ENCODE measurements at regions not wholly inside any gene's neighbourhood (a gene's known extent, or its start where the extent isn't known, plus 50 kb on each side); places are given as distances from the start of the nearest gene placed in this dataset.

GRCh38 chr3:80492162-80492561, 724.4 kb upstream of the ROBO1 start:
- DNase-seq (ENCODE audit: low spot score), result no peak

GRCh38 chr3:80472961-80473360, 705.2 kb upstream of the ROBO1 start:
- DNase-seq (ENCODE audit: low spot score), result no peak

- DNase-seq (ENCODE audit: low spot score), result no peak
These were observed 704.7 kb upstream of the ROBO1 start for GRCh38 chr3:80472459-80472858.

GRCh38 chr3:80470433-80470832, 702.6 kb upstream of the ROBO1 start:
- no peak for DNase-seq (ENCODE audit: low spot score)

GRCh38 chr3:80465746-80466145, 697.9 kb upstream of the ROBO1 start:
- DNase-seq (ENCODE audit: low spot score), result no peak

- DNase-seq (ENCODE audit: low spot score), result no peak
These were observed 683.6 kb upstream of the ROBO1 start for GRCh38 chr3:80451393-80451792.

GRCh38 chr3:80445641-80446040, 677.8 kb upstream of the ROBO1 start:
- no peak for DNase-seq (ENCODE audit: low spot score)

- no peak for DNase-seq (ENCODE audit: low spot score)
These were observed 677.3 kb upstream of the ROBO1 start for GRCh38 chr3:80445053-80445452.

GRCh38 chr3:80439490-80439889, 671.7 kb upstream of the ROBO1 start:
- DNase-seq (ENCODE audit: low spot score), result no peak

GRCh38 chr3:80434366-80434765, 666.6 kb upstream of the ROBO1 start:
- DNase-seq (ENCODE audit: low spot score), result no peak

GRCh38 chr3:80424951-80425350, 657.2 kb upstream of the ROBO1 start:
- DNase-seq (ENCODE audit: low spot score), result no peak

GRCh38 chr3:80408030-80408721, 640.4 kb upstream of the ROBO1 start:
- DNase-seq (ENCODE audit: low spot score), result no peak

GRCh38 chr3:80405618-80406017, 637.8 kb upstream of the ROBO1 start:
- no peak for DNase-seq (ENCODE audit: low spot score)

GRCh38 chr3:80395023-80395422, 627.2 kb upstream of the ROBO1 start:
- no peak for DNase-seq (ENCODE audit: low spot score)

GRCh38 chr3:80391573-80391972, 623.8 kb upstream of the ROBO1 start:
- no peak for DNase-seq (ENCODE audit: low spot score)

GRCh38 chr3:80384811-80385210, 617.0 kb upstream of the ROBO1 start:
- DNase-seq (ENCODE audit: low spot score), result no peak

GRCh38 chr3:80374423-80374822, 606.6 kb upstream of the ROBO1 start:
- no peak for DNase-seq (ENCODE audit: low spot score)

- no peak for DNase-seq (ENCODE audit: low spot score)
These were observed 600.8 kb upstream of the ROBO1 start for GRCh38 chr3:80368616-80369015.

- DNase-seq (ENCODE audit: low spot score), result no peak
These were observed 599.2 kb upstream of the ROBO1 start for GRCh38 chr3:80366808-80367548.

GRCh38 chr3:80357761-80358160, 590.0 kb upstream of the ROBO1 start:
- DNase-seq (ENCODE audit: low spot score), result no peak

GRCh38 chr3:80355144-80355543, 587.3 kb upstream of the ROBO1 start:
- no peak for DNase-seq (ENCODE audit: low spot score)

- DNase-seq (ENCODE audit: low spot score), result no peak
These were observed 583.4 kb upstream of the ROBO1 start for GRCh38 chr3:80351201-80351600.

GRCh38 chr3:80350771-80351170, 583.0 kb upstream of the ROBO1 start:
- DNase-seq (ENCODE audit: low spot score), result no peak

- DNase-seq (ENCODE audit: low spot score), result no peak
These were observed 570.6 kb upstream of the ROBO1 start for GRCh38 chr3:80338366-80338765.

Measured in A172 (cell line).